ENCODE measurements at regions not wholly inside any gene's neighbourhood (a gene's known extent, or its start where the extent isn't known, plus 50 kb on each side); places are given as distances from the start of the nearest gene placed in this dataset.

DNA sequence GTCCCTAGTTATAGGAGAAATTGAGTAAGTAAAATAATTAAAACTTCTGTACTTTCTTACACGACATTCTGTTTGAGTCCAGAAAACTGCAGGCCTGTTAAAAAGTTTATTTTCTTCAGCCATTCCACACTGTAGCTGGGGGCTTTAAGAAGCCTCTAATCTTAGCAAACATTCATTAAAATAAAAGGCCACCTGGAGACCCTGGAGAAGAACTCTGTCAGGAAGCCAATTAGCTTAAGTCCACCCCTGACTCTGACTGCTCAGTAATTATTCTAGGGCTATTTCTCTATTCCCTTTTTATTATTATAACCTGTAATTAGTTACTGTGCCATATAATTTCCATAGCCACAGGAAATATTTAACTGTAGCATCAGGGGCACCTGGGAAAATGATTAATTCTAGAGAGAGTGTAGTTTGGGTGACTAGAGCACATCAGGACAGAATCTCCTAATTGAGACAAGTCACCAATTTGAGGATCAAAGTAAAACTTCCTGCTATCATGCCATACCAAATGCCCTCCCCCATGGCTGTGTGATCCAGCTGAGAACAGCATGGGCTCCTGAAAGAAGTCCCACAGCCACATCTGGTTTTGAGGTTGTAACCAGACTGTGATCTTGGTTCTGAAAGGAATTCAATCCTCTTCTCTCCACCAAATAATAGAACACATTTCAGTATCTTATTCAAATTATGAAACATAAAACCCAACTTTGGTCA, 1302.3 kb downstream of the XPNPEP1 start:
- TF ChIP-seq, protein P1, sequence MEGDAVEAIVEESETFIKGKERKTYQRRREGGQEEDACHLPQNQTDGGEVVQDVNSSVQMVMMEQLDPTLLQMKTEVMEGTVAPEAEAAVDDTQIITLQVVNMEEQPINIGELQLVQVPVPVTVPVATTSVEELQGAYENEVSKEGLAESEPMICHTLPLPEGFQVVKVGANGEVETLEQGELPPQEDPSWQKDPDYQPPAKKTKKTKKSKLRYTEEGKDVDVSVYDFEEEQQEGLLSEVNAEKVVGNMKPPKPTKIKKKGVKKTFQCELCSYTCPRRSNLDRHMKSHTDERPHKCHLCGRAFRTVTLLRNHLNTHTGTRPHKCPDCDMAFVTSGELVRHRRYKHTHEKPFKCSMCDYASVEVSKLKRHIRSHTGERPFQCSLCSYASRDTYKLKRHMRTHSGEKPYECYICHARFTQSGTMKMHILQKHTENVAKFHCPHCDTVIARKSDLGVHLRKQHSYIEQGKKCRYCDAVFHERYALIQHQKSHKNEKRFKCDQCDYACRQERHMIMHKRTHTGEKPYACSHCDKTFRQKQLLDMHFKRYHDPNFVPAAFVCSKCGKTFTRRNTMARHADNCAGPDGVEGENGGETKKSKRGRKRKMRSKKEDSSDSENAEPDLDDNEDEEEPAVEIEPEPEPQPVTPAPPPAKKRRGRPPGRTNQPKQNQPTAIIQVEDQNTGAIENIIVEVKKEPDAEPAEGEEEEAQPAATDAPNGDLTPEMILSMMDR (IDR thresholded peaks at IDR 0.05; ENCODE audit: low read length): no peak
- TF ChIP-seq EZH2 (IDR thresholded peaks at IDR 0.05; ENCODE audit: borderline replicate concordance, low read length): no peak

Measured in OCI-LY1 (cell line).